SU-DHL-6 (cell line): ENCODE measurements at regions not wholly inside any gene's neighbourhood (a gene's known extent, or its start where the extent isn't known, plus 50 kb on each side); places are given as distances from the start of the nearest gene placed in this dataset.
"Not testable (repeated sequence)": the region's sequence is repeated elsewhere in the genome, so short reads cannot be mapped to it uniquely, and the experiment has no call there.

Experiments used
- EZH2phosphoT487 ChIP-seq: fragments of 200-600 bp; sonication (generic), shearing (Covaris generic); conservative IDR thresholded peaks from 2 replicates; pipeline ENCODE4 v1.6.1; 2018; ENCODE audit warnings: mild to moderate bottlenecking, antibody characterized with exemption, low read length, moderate library complexity, mixed read lengths
- TF ChIP-seq, protein P1 (sequence below): fragments of 200-600 bp; sonication (generic); IDR thresholded peaks from one replicate; pipeline ENCODE4 v1.5.1; 2017; ENCODE audit warnings: antibody characterized with exemption, mild to moderate bottlenecking, low read length, moderate library complexity; ENCODE audit not compliant: insufficient read depth, poor library complexity, severe bottlenecking

DNA sequence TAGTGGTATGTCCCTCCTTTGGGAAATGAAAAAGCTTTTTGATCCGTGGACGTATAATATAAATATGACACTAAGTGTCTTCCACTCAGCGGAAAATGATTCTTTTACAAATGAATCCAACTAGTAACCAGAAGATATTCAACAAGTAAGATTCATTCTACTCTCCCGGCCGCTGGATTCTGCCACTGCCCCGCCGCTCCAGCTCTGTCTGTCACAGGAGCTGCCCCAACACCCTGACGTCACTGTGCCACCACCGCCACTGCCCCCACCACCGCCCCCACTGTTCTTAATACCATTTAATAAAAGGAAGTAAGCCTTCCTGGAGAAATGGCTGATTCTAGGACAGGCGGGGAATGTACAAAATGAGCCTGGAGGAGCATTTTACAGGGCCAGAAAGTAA is 180.8 kb upstream of the PLGLB2 start:
- TF ChIP-seq, protein P1, sequence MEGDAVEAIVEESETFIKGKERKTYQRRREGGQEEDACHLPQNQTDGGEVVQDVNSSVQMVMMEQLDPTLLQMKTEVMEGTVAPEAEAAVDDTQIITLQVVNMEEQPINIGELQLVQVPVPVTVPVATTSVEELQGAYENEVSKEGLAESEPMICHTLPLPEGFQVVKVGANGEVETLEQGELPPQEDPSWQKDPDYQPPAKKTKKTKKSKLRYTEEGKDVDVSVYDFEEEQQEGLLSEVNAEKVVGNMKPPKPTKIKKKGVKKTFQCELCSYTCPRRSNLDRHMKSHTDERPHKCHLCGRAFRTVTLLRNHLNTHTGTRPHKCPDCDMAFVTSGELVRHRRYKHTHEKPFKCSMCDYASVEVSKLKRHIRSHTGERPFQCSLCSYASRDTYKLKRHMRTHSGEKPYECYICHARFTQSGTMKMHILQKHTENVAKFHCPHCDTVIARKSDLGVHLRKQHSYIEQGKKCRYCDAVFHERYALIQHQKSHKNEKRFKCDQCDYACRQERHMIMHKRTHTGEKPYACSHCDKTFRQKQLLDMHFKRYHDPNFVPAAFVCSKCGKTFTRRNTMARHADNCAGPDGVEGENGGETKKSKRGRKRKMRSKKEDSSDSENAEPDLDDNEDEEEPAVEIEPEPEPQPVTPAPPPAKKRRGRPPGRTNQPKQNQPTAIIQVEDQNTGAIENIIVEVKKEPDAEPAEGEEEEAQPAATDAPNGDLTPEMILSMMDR, result not testable (repeated sequence)
- not testable (repeated sequence) for TF ChIP-seq EZH2phosphoT487
